ENCODE measurements at regions not wholly inside any gene's neighbourhood (a gene's known extent, or its start where the extent isn't known, plus 50 kb on each side); places are given as distances from the start of the nearest gene placed in this dataset.
"Not testable (repeated sequence)": the region's sequence is repeated elsewhere in the genome, so short reads cannot be mapped to it uniquely, and the experiment has no call there.

- TF ChIP-seq CTCF (IDR thresholded peaks at IDR 0.05) (no peak), POLR2A (IDR thresholded peaks at IDR 0.05) (no peak)
- DNase-seq, result no peak
- Histone ChIP-seq H3K4me3 (no peak overlapping the region), H3K4me1 (no peaks in the 10 kb centered on the region), H3K36me3 (no peaks in the 10 kb centered on the region), H3K27me3 (no peaks in the 10 kb centered on the region), H3K27ac (no peak overlapping the region), H3K9me3 (no peaks in the 10 kb centered on the region)
- 78 to 83% methylated on average over 5 of the region's 5 CpGs for WGBS, 2 donors
- intact Hi-C loops (cut with DNase I), result no loop called here
Observed at GRCh38 chr6:112439010-112439409, 91.9 kb downstream of the RFPL4B start.

- H3K4me1 ChIP-seq, result no peaks in the 10 kb centered on the region
- intact Hi-C loops (cut with DNase I), result no loop called here
- no peak overlapping the region for H3K27ac ChIP-seq
- no peaks in the 10 kb centered on the region for H3K9me3 ChIP-seq
- H3K4me3 ChIP-seq, result no peak overlapping the region
- DNase-seq, result no peak
- no peaks in the 10 kb centered on the region for H3K36me3 ChIP-seq
- TF ChIP-seq POLR2A (IDR thresholded peaks at IDR 0.05) (no peak), CTCF (IDR thresholded peaks at IDR 0.05) (no peak)
- 50 to 65% methylated on average over 1 of the region's 1 CpG for WGBS, 2 donors
- H3K27me3 ChIP-seq, result no peaks in the 10 kb centered on the region
Observed at GRCh38 chr6:112439432-112439831, 92.3 kb downstream of the RFPL4B start.

GRCh38 chr6:112441607-112442006 lies 94.5 kb downstream of the RFPL4B start:
- intact Hi-C loops (cut with DNase I), result no loop called here
- Histone ChIP-seq H3K9me3 (no peaks in the 10 kb centered on the region), H3K27ac (no peak overlapping the region), H3K27me3 (no peaks in the 10 kb centered on the region), H3K4me3 (no peak overlapping the region), H3K4me1 (no peaks in the 10 kb centered on the region), H3K36me3 (no peaks in the 10 kb centered on the region)
- DNase-seq, result no peak
- TF ChIP-seq POLR2A (IDR thresholded peaks at IDR 0.05), result no peak
- no peak for TF ChIP-seq CTCF (IDR thresholded peaks at IDR 0.05)
- WGBS, 2 donors, result 50 to 60% methylated on average over 1 of the region's 1 CpG

GRCh38 chr6:112443179-112444065 lies 96.3 kb downstream of the RFPL4B start:
- TF ChIP-seq CTCF (IDR thresholded peaks at IDR 0.05) (no peak), POLR2A (IDR thresholded peaks at IDR 0.05) (no peak)
- no peak for DNase-seq
- 73 to 81% methylated on average over 6 of the region's 6 CpGs for WGBS, 2 donors
- no peak overlapping the region for H3K27ac ChIP-seq
- H3K36me3 ChIP-seq, result no peaks in the 10 kb centered on the region
- no peaks in the 10 kb centered on the region for H3K27me3 ChIP-seq
- no peaks in the 10 kb centered on the region for H3K9me3 ChIP-seq
- H3K4me1 ChIP-seq, result no peaks in the 10 kb centered on the region
- no peak overlapping the region for H3K4me3 ChIP-seq
- intact Hi-C loops (cut with DNase I), result no loop called here

- H3K9me3 ChIP-seq; intact Hi-C loops (cut with DNase I); H3K27ac ChIP-seq; H3K36me3 ChIP-seq; DNase-seq; H3K27me3 ChIP-seq; H3K4me1 ChIP-seq; H3K4me3 ChIP-seq: not testable (repeated sequence)
- WGBS, 2 donors, result 81 to 100% methylated on average over 3 of the region's 3 CpGs
Observed at GRCh38 chr6:112448786-112449185, 101.7 kb downstream of the RFPL4B start.

All from esophagus squamous epithelium (tissue), 5 donors.